ENCODE measurements at regions not wholly inside any gene's neighbourhood (a gene's known extent, or its start where the extent isn't known, plus 50 kb on each side); places are given as distances from the start of the nearest gene placed in this dataset.
"Not testable (repeated sequence)": the region's sequence is repeated elsewhere in the genome, so short reads cannot be mapped to it uniquely, and the experiment has no call there.

DNA sequence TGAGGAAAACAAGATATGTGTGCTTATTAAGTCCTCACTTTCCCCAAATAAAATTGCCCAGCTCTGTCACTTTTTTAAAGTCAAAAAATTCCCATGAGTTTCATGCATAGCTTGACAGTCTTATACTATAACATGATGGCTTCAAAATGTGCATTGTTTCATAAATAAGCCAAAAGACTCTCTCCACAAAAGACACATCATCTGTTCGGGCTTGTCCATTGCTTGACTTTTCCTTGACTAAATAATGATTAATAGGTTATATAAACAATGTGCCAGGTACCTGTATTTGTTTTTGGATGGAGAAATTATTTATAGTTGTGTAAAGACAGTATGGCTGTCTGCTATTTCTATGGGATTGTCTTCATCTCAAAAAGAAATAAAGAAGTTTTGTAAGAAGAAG, 329.2 kb upstream of the KLF3 start:
- Histone ChIP-seq H3K4me3 (no peak overlapping the region), H3K4me1 (replicated peaks in 1 of 2) (no peaks in the 10 kb centered on the region), H3K27ac (no peak overlapping the region)
- WGBS, 10 experiments, result 17 to 100% (median 88%) methylated on average over 1 of the region's 1 CpG; no CpG with 5 or more reads in 1 of the 10 experiments
- no peak for ATAC-seq (replicated peaks in 6 of 8)
- in situ Hi-C loops (cut with MboI; ENCODE audit: low pct_unique_long_range_greater_than_20kb in 2 of 9, low sequenced_read_pairs in 9 of 9, unreplicated experiment in 9 of 9), result no loop called here

DNA sequence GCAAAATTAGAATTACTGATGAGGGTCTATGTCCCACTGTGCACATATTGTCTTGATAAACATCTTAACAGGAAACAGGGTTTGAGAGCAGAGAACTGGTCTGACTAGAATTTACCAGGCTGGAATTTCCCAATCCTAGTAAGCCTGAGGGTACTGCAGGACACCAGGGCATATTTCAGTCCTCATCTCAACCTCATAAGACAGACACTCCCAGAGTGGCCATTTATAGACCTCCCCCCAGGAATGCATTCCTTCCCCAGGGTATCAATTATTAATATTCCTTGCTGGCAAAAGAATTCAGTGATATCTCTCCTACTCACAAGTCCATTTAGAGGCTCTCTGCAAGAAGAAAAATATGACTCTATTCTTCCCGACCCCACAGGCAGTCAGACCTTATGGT, 325.1 kb upstream of the KLF3 start:
- ATAC-seq (replicated peaks in 6 of 8); H3K4me1 ChIP-seq (replicated peaks in 1 of 2); in situ Hi-C loops (cut with MboI; ENCODE audit: low pct_unique_long_range_greater_than_20kb in 2 of 9, low sequenced_read_pairs in 9 of 9, unreplicated experiment in 9 of 9); H3K27ac ChIP-seq; H3K4me3 ChIP-seq: not testable (repeated sequence)
- 23 to 100% (median 76%) methylated on average over 1 of the region's 1 CpG; no CpG with 5 or more reads in 4 of the 10 experiments for WGBS, 10 experiments

- no peak overlapping the region for H3K4me3 ChIP-seq
- in situ Hi-C loops (cut with MboI; ENCODE audit: low pct_unique_long_range_greater_than_20kb in 2 of 9, low sequenced_read_pairs in 9 of 9, unreplicated experiment in 9 of 9), result no loop called here
- peaks cover 5 to 7% of the 10 kb centered on the region in 2 donors for H3K4me1 ChIP-seq (replicated peaks in 1 of 2)
- WGBS, 10 experiments, result 0 to 88% (median 10%) methylated on average over 1 to 2 of the region's 2 CpGs; no CpG with 5 or more reads in 1 of the 10 experiments
- no peak overlapping the region for H3K27ac ChIP-seq
- peak in 5 of 8 experiments; percentile 84 to 98 (median 91) for ATAC-seq (replicated peaks in 6 of 8)
Observed at GRCh38 chr4:38343608-38344007, 320.4 kb upstream of the KLF3 start.

DNA sequence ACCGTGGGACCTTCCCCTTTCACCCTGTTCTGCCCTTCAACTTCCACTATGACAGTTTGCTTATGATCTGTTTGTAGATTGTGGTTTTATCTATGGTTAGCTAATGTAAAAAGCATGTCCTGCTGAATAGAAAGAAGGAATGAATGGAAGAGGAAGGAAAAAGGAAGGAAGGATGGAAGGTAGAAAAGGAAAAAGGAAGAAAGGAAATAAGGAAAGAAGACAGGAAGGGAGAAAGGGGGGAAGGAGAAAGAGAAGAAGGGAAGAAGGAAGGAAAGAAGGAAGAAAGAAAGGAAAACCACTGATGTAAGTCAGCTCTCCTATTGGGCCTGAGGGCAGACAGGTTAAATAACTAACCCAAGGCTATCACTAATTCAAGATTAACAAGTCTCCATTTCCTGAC, 319.1 kb upstream of the KLF3 start:
- Histone ChIP-seq H3K4me3 (no peak overlapping the region), H3K27ac (no peak overlapping the region), H3K4me1 (replicated peaks in 1 of 2) (peaks cover 5 to 7% of the 10 kb centered on the region in 2 donors)
- no peak for ATAC-seq (replicated peaks in 6 of 8)
- WGBS, 10 experiments, result 0 to 100% (median 57%) methylated on average over 1 of the region's 1 CpG
- in situ Hi-C loops (cut with MboI; ENCODE audit: low pct_unique_long_range_greater_than_20kb in 2 of 9, low sequenced_read_pairs in 9 of 9, unreplicated experiment in 9 of 9), result no loop called here

DNA sequence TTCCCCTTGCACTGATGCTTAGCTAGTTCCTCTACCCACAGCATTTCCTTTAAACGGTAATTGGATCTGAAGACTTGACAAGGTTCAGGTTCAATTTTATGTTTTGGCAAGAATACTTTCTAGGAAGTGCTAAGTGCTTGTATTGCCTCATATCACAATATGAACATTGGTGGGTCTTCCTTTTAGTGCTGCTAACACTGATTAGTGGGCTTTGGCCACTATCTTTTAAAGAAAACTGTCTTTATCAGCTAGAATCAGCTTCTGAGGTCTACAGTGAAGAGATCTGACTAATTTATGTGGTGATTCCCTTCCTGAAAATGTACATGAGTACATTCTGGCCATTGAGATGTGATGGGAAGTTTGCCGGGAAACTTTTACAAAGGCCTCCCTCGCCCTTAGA, 316.7 kb upstream of the KLF3 start:
- peak in 1 of 8 experiments; percentile 32 for ATAC-seq (replicated peaks in 6 of 8)
- Histone ChIP-seq H3K4me3 (no peak overlapping the region), H3K4me1 (replicated peaks in 1 of 2) (peaks cover 5 to 7% of the 10 kb centered on the region in 2 donors), H3K27ac (no peak overlapping the region)
- WGBS, 10 experiments, result 36 to 100% (median 83%) methylated on average over 1 to 3 of the region's 3 CpGs; no CpG with 5 or more reads in 3 of the 10 experiments
- in situ Hi-C loops (cut with MboI; ENCODE audit: low pct_unique_long_range_greater_than_20kb in 2 of 9, low sequenced_read_pairs in 9 of 9, unreplicated experiment in 9 of 9), result no loop called here

DNA sequence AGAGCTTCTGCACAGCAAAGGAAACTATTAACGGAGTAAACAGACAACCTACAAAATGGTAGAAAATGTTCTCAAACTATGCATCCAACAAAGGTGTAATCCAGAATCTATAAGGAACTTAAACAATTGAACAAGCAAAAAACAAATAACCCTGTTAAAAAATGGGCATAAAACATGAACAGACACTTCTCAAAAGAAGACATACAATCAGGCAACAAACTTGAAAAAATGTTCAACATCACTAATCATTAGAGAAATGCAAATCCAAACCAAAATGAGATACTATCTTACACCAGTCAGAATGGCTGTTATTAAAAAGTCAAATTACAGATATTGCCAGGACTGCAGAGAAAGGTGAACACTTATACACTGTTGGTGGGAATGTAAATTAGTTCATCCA, 309.6 kb upstream of the KLF3 start:
- WGBS, 10 experiments, result 67 to 100% (median 100%) methylated on average over 1 of the region's 1 CpG
- Histone ChIP-seq H3K4me1 (replicated peaks in 1 of 2) (no peaks in the 10 kb centered on the region), H3K4me3 (no peak overlapping the region), H3K27ac (no peak overlapping the region)
- in situ Hi-C loops (cut with MboI; ENCODE audit: low pct_unique_long_range_greater_than_20kb in 2 of 9, low sequenced_read_pairs in 9 of 9, unreplicated experiment in 9 of 9), result no loop called here
- no peak for ATAC-seq (replicated peaks in 6 of 8)

DNA sequence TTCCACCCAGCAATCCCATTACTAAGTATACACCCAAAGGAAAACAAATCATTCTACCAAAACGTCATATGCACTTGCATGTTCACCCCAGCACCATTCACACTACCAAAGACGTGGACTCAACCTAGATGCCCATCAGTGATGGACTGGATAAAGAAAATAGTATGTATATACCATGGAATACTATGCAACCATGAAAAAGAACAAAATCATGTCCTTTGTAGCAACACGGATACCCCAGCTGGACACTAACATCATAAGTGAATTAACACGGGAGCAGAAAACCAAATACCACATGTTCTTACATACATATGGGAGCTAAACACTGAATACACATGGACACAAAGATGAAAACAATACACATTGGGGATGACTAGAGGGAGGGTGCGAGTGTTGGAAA, 309.1 kb upstream of the KLF3 start:
- H3K4me1 ChIP-seq (replicated peaks in 1 of 2), result no peaks in the 10 kb centered on the region
- in situ Hi-C loops (cut with MboI; ENCODE audit: low pct_unique_long_range_greater_than_20kb in 2 of 9, low sequenced_read_pairs in 9 of 9, unreplicated experiment in 9 of 9), result no loop called here
- H3K4me3 ChIP-seq, result no peak overlapping the region
- no peak overlapping the region for H3K27ac ChIP-seq
- ATAC-seq (replicated peaks in 6 of 8), result no peak
- 55 to 100% (median 87%) methylated on average over 2 to 5 of the region's 5 CpGs; no CpG with 5 or more reads in 1 of the 10 experiments for WGBS, 10 experiments

GRCh38 chr4:38356686-38357085, 307.3 kb upstream of the KLF3 start:
- in situ Hi-C loops (cut with MboI; ENCODE audit: low pct_unique_long_range_greater_than_20kb in 2 of 9, low sequenced_read_pairs in 9 of 9, unreplicated experiment in 9 of 9), result no loop called here
- Histone ChIP-seq H3K4me1 (replicated peaks in 1 of 2) (no peaks in the 10 kb centered on the region), H3K27ac (no peak overlapping the region), H3K4me3 (no peak overlapping the region)
- peak in 2 of 8 experiments; percentile 24 to 57 for ATAC-seq (replicated peaks in 6 of 8)

- Histone ChIP-seq H3K4me3 (no peak overlapping the region), H3K4me1 (replicated peaks in 1 of 2) (no peaks in the 10 kb centered on the region), H3K27ac (no peak overlapping the region)
- no peak for ATAC-seq (replicated peaks in 6 of 8)
- in situ Hi-C loops (cut with MboI; ENCODE audit: low pct_unique_long_range_greater_than_20kb in 2 of 9, low sequenced_read_pairs in 9 of 9, unreplicated experiment in 9 of 9), result no loop called here
- 80 to 100% (median 100%) methylated on average over 1 to 6 of the region's 6 CpGs; no CpG with 5 or more reads in 1 of the 10 experiments for WGBS, 10 experiments
Observed at GRCh38 chr4:38357546-38357945, 306.5 kb upstream of the KLF3 start.

GRCh38 chr4:38359113-38359512, 304.9 kb upstream of the KLF3 start:
- Histone ChIP-seq H3K27ac (no peak overlapping the region), H3K4me3 (no peak overlapping the region), H3K4me1 (replicated peaks in 1 of 2) (no peaks in the 10 kb centered on the region)
- no peak for ATAC-seq (replicated peaks in 6 of 8)
- in situ Hi-C loops (cut with MboI; ENCODE audit: low pct_unique_long_range_greater_than_20kb in 2 of 9, low sequenced_read_pairs in 9 of 9, unreplicated experiment in 9 of 9), result no loop called here
- 60 to 100% (median 86%) methylated on average over 2 of the region's 2 CpGs; no CpG with 5 or more reads in 3 of the 10 experiments for WGBS, 10 experiments

GRCh38 chr4:38360201-38360600, 303.8 kb upstream of the KLF3 start:
- no peak for ATAC-seq (replicated peaks in 6 of 8)
- no peak overlapping the region for H3K4me3 ChIP-seq
- in situ Hi-C loops (cut with MboI; ENCODE audit: low pct_unique_long_range_greater_than_20kb in 2 of 9, low sequenced_read_pairs in 9 of 9, unreplicated experiment in 9 of 9), result no loop called here
- H3K27ac ChIP-seq, result no peak overlapping the region
- H3K4me1 ChIP-seq (replicated peaks in 1 of 2), result no peaks in the 10 kb centered on the region
- WGBS, 10 experiments, result 14 to 100% (median 47%) methylated on average over 1 of the region's 1 CpG; no CpG with 5 or more reads in 2 of the 10 experiments

- WGBS, 10 experiments, result 0 to 100% (median 65%) methylated on average over 1 to 3 of the region's 3 CpGs
- in situ Hi-C loops (cut with MboI; ENCODE audit: low pct_unique_long_range_greater_than_20kb in 2 of 9, low sequenced_read_pairs in 9 of 9, unreplicated experiment in 9 of 9), result no loop called here
Observed at GRCh38 chr4:38364383-38364963, 299.5 kb upstream of the KLF3 start.

GRCh38 chr4:38365261-38365660, 298.7 kb upstream of the KLF3 start:
- in situ Hi-C loops (cut with MboI; ENCODE audit: low pct_unique_long_range_greater_than_20kb in 2 of 9, low sequenced_read_pairs in 9 of 9, unreplicated experiment in 9 of 9), result no loop called here
- 0 to 100% (median 73%) methylated on average over 1 of the region's 1 CpG; no CpG with 5 or more reads in 1 of the 10 experiments for WGBS, 10 experiments
- ATAC-seq (replicated peaks in 6 of 8), result peak in 1 of 8 experiments; percentile 26
- peaks cover 0 to 9% of the 10 kb centered on the region in 2 donors for H3K4me1 ChIP-seq (replicated peaks in 1 of 2)
- H3K4me3 ChIP-seq, result no peak overlapping the region
- H3K27ac ChIP-seq, result no peak overlapping the region

More at GRCh38 chr4:38364383-38364963, 299.5 kb upstream of the KLF3 start:
- H3K27ac ChIP-seq, result no peak overlapping the region
- H3K4me3 ChIP-seq, result no peak overlapping the region
- peak in 1 of 8 experiments; percentile 5 for ATAC-seq (replicated peaks in 6 of 8)
- peaks cover 0 to 9% of the 10 kb centered on the region in 2 donors for H3K4me1 ChIP-seq (replicated peaks in 1 of 2)

GRCh38 chr4:38365748-38366310, 298.2 kb upstream of the KLF3 start:
- no peak overlapping the region for H3K4me3 ChIP-seq
- in situ Hi-C loops (cut with MboI; ENCODE audit: low pct_unique_long_range_greater_than_20kb in 2 of 9, low sequenced_read_pairs in 9 of 9, unreplicated experiment in 9 of 9), result no loop called here
- H3K27ac ChIP-seq, result no peak overlapping the region
- 7 to 100% (median 72%) methylated on average over 1 to 6 of the region's 8 CpGs; no CpG with 5 or more reads in 1 of the 10 experiments for WGBS, 10 experiments
- H3K4me1 ChIP-seq (replicated peaks in 1 of 2), result peaks cover 0 to 9% of the 10 kb centered on the region in 2 donors
- ATAC-seq (replicated peaks in 6 of 8), result peak in 1 of 8 experiments; percentile 52
